HEK293 (cell line): ENCODE measurements at regions not wholly inside any gene's neighbourhood (a gene's known extent, or its start where the extent isn't known, plus 50 kb on each side); places are given as distances from the start of the nearest gene placed in this dataset.

ENCODE experiments used
- REPIN1 ChIP-seq: fragments of 450-650 bp; formaldehyde crosslinking; IDR thresholded peaks from 2 replicates; pipeline ENCODE4 v1.5.1; 2017; ENCODE audit warnings: missing biosample characterization, missing genetic modification characterization, low read depth
- SCRT1 ChIP-seq: fragments of 450-650 bp; formaldehyde crosslinking; IDR thresholded peaks from 2 replicates; pipeline ENCODE4 v1.5.1; 2016; ENCODE audit warnings: missing biosample characterization, missing genetic modification characterization, borderline replicate concordance
- SETDB1 ChIP-seq: IDR thresholded peaks from one replicate; pipeline ENCODE4 v1.6.1; 2017; ENCODE audit warnings: mild to moderate bottlenecking, low read length, moderate library complexity, mixed read lengths; ENCODE audit not compliant: insufficient read length
- ZBTB7A ChIP-seq: fragments of 450-650 bp; formaldehyde crosslinking; IDR thresholded peaks from 2 replicates; pipeline ENCODE4 v1.5.1; 2016; ENCODE audit warnings: low read depth, missing biosample characterization, missing genetic modification characterization
- ZFHX2 ChIP-seq: fragments of 450-650 bp; formaldehyde crosslinking; conservative IDR thresholded peaks from 2 replicates; pipeline ENCODE4 v1.5.1; 2016; ENCODE audit warnings: missing biosample characterization, missing genetic modification characterization
- ZNF121 ChIP-seq: fragments of 450-650 bp; formaldehyde crosslinking; IDR thresholded peaks from 2 replicates; pipeline ENCODE4 v1.5.1; 2016; ENCODE audit warnings: missing biosample characterization, missing genetic modification characterization
- ZNF2 ChIP-seq: fragments of 450-650 bp; formaldehyde crosslinking; IDR thresholded peaks from 2 replicates; pipeline ENCODE4 v1.5.1; 2016; ENCODE audit warnings: missing biosample characterization, missing genetic modification characterization
- ZNF629 ChIP-seq: fragments of 450-650 bp; formaldehyde crosslinking; IDR thresholded peaks from 2 replicates; pipeline ENCODE4 v1.5.1; 2017; ENCODE audit warnings: missing biosample characterization, missing genetic modification characterization
- ZNF76 ChIP-seq: fragments of 450-650 bp; formaldehyde crosslinking; IDR thresholded peaks from 2 replicates; pipeline ENCODE4; 2016; ENCODE audit warnings: low read depth, missing biosample characterization, missing genetic modification characterization, borderline replicate concordance
- ZNF776 ChIP-seq: fragments of 450-650 bp; formaldehyde crosslinking; IDR thresholded peaks from 2 replicates; pipeline ENCODE4 v1.5.0; 2017; ENCODE audit warnings: missing biosample characterization, missing genetic modification characterization, borderline replicate concordance
- TF ChIP-seq, protein P1 (sequence below): fragments of 450-650 bp; formaldehyde crosslinking; IDR thresholded peaks from 2 replicates; pipeline ENCODE4 v1.5.1; 2016; ENCODE audit warnings: missing biosample characterization, missing genetic modification characterization
- TF ChIP-seq, protein P2 (sequence below): sonication (generic); formaldehyde crosslinking; IDR thresholded peaks from 2 replicates; pipeline ENCODE4 v1.8.1; 2022; ENCODE audit warnings: mild to moderate bottlenecking, moderate library complexity, missing genetic modification reagents

DNA sequence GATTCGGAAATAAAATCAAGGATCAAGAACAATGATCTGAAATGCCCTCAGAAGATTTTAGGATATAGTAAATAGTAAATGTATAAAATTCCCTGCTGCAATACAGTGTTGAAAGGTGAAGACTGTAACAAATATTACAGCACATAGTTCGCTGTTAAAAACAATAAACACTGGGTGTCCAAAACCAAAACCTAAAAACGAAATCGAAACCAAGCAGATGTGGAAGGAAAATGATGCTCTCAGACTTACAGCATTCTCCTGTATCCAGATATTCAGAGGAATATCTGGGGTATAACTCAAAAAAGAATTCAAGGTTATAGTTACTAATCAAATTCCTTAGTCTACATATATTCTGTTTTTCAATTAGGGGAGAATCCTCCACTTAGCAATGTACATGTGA, 708.1 kb upstream of the PCDH15 start:
- TF ChIP-seq SCRT1 (tag by site-specific recombination) = no peak
- TF ChIP-seq ZNF2 (tag by site-specific recombination) = no peak
- TF ChIP-seq ZNF629 (tag by site-specific recombination) = no peak
- TF ChIP-seq SETDB1 = no peak
- TF ChIP-seq, protein P1, sequence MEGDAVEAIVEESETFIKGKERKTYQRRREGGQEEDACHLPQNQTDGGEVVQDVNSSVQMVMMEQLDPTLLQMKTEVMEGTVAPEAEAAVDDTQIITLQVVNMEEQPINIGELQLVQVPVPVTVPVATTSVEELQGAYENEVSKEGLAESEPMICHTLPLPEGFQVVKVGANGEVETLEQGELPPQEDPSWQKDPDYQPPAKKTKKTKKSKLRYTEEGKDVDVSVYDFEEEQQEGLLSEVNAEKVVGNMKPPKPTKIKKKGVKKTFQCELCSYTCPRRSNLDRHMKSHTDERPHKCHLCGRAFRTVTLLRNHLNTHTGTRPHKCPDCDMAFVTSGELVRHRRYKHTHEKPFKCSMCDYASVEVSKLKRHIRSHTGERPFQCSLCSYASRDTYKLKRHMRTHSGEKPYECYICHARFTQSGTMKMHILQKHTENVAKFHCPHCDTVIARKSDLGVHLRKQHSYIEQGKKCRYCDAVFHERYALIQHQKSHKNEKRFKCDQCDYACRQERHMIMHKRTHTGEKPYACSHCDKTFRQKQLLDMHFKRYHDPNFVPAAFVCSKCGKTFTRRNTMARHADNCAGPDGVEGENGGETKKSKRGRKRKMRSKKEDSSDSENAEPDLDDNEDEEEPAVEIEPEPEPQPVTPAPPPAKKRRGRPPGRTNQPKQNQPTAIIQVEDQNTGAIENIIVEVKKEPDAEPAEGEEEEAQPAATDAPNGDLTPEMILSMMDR (tag by site-specific recombination) = no peak
- TF ChIP-seq ZBTB7A (tag by site-specific recombination) = no peak
- TF ChIP-seq, protein P2, sequence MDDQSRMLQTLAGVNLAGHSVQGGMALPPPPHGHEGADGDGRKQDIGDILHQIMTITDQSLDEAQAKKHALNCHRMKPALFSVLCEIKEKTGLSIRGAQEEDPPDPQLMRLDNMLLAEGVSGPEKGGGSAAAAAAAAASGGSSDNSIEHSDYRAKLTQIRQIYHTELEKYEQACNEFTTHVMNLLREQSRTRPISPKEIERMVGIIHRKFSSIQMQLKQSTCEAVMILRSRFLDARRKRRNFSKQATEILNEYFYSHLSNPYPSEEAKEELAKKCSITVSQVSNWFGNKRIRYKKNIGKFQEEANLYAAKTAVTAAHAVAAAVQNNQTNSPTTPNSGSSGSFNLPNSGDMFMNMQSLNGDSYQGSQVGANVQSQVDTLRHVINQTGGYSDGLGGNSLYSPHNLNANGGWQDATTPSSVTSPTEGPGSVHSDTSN (CRISPR knock-in tag) = no peak
- no peak for TF ChIP-seq ZNF76 (tag by site-specific recombination)
- TF ChIP-seq REPIN1 (tag by site-specific recombination) = no peak
- TF ChIP-seq ZFHX2 (tag by site-specific recombination) = no peak
- no peak for TF ChIP-seq ZNF121
- no peak for TF ChIP-seq ZNF776 (tag by site-specific recombination)
